SK-N-SH treated with all-trans-retinoic acid at 6 μM for 48 hours (cell line): ENCODE measurements at regions not wholly inside any gene's neighbourhood (a gene's known extent, or its start where the extent isn't known, plus 50 kb on each side); places are given as distances from the start of the nearest gene placed in this dataset.

ENCODE experiments used
- ATAC-seq: fragments of 200-7000 bp; cut with Tn5 transposase; 3 replicates; pipeline ENCODE4 v1.9.1; 2020; ENCODE audit warnings: mild to moderate bottlenecking, moderate library complexity
- BACH2 ChIP-seq: fragments of 250-450 bp; sonication (Bioruptor Pico); IDR thresholded peaks from 2 replicates; pipeline ENCODE4 v1.9.0; 2021; ENCODE audit warnings: mild to moderate bottlenecking, borderline replicate concordance
- CREB5 ChIP-seq: fragments of 250-450 bp; sonication (Bioruptor Pico); IDR thresholded peaks from 2 replicates; pipeline ENCODE4 v1.5.1; 2020; ENCODE audit warnings: low read depth, mild to moderate bottlenecking, moderate library complexity
- CSRNP3 ChIP-seq: fragments of 250-450 bp; sonication (Bioruptor Pico); IDR thresholded peaks from 2 replicates; pipeline ENCODE4 v1.5.1; 2021; ENCODE audit warnings: mild to moderate bottlenecking, moderate library complexity
- ESRRG ChIP-seq: fragments of 250-450 bp; sonication (Bioruptor Pico); IDR thresholded peaks from 2 replicates; pipeline ENCODE4 v1.6.1; 2021; ENCODE audit warnings: mild to moderate bottlenecking
- GLIS3 ChIP-seq: fragments of 250-450 bp; sonication (Bioruptor Pico); IDR thresholded peaks from 2 replicates; pipeline ENCODE4 v1.5.0; 2020; ENCODE audit warnings: mild to moderate bottlenecking, moderate library complexity
- ISL1 ChIP-seq: fragments of 250-450 bp; sonication (Bioruptor Pico); IDR thresholded peaks from 2 replicates; pipeline ENCODE4 v2.1.2; 2022; ENCODE audit warnings: mild to moderate bottlenecking, moderate library complexity
- OSR1 ChIP-seq: fragments of 250-450 bp; sonication (Bioruptor Pico); IDR thresholded peaks from 2 replicates; pipeline ENCODE4 v1.8.0; 2022; ENCODE audit warnings: moderate library complexity, mild to moderate bottlenecking, inconsistent platforms
- PATZ1 ChIP-seq: fragments of 250-450 bp; sonication (Bioruptor Pico); IDR thresholded peaks from 2 replicates; pipeline ENCODE4 v1.8.0; 2020; ENCODE audit warnings: mild to moderate bottlenecking, moderate library complexity, borderline replicate concordance
- POU6F1 ChIP-seq: fragments of 250-450 bp; sonication (Bioruptor Pico); IDR thresholded peaks from 2 replicates; pipeline ENCODE4 v1.8.0; 2021; ENCODE audit warnings: low read depth, mild to moderate bottlenecking, moderate library complexity, borderline replicate concordance
- PPARA ChIP-seq: fragments of 250-450 bp; sonication (Bioruptor Pico); IDR thresholded peaks from 2 replicates; pipeline ENCODE4 v1.5.0; 2020; ENCODE audit warnings: mild to moderate bottlenecking, borderline replicate concordance
- RARB ChIP-seq: fragments of 250-450 bp; sonication (Bioruptor Pico); IDR thresholded peaks from 2 replicates; pipeline ENCODE4 v1.8.0; 2021; ENCODE audit warnings: mild to moderate bottlenecking, moderate library complexity
- TCF4 ChIP-seq: fragments of 250-450 bp; sonication (Bioruptor Pico); IDR thresholded peaks from 2 replicates; pipeline ENCODE4 v1.8.0; 2021; ENCODE audit warnings: mild to moderate bottlenecking, moderate library complexity, borderline replicate concordance
- TOX ChIP-seq: fragments of 250-450 bp; sonication (Bioruptor Pico); IDR thresholded peaks from 2 replicates; pipeline ENCODE4 v1.8.0; 2021; ENCODE audit warnings: mild to moderate bottlenecking, moderate library complexity, borderline replicate concordance
- TSHZ2 ChIP-seq: fragments of 250-450 bp; sonication (Bioruptor Pico); IDR thresholded peaks from 2 replicates; pipeline ENCODE4 v1.5.0; 2020; ENCODE audit warnings: mild to moderate bottlenecking, moderate library complexity
- ZC3H10 ChIP-seq: fragments of 250-450 bp; sonication (Bioruptor Pico); IDR thresholded peaks from 2 replicates; pipeline ENCODE4 v1.5.1; 2021; ENCODE audit warnings: mild to moderate bottlenecking, moderate library complexity
- ZFP3 ChIP-seq: fragments of 250-450 bp; sonication (Bioruptor Pico); IDR thresholded peaks from 2 replicates; pipeline ENCODE4 v1.5.0; 2020; ENCODE audit warnings: mild to moderate bottlenecking, moderate library complexity
- ZFP30 ChIP-seq: fragments of 450-650 bp; formaldehyde crosslinking; IDR thresholded peaks from 2 replicates; pipeline ENCODE4 v1.5.0; 2022; ENCODE audit warnings: mild to moderate bottlenecking, moderate library complexity
- ZNF565 ChIP-seq: fragments of 450-650 bp; formaldehyde crosslinking; conservative IDR thresholded peaks from 2 replicates; pipeline ENCODE4 v1.5.0; 2020; ENCODE audit warnings: low read depth, mild to moderate bottlenecking, moderate library complexity
- ZNF70 ChIP-seq: fragments of 450-650 bp; formaldehyde crosslinking; IDR thresholded peaks from 2 replicates; pipeline ENCODE4 v1.5.0; 2020; ENCODE audit warnings: mild to moderate bottlenecking, moderate library complexity
- ZNF8 ChIP-seq: fragments of 450-650 bp; formaldehyde crosslinking; IDR thresholded peaks from 2 replicates; pipeline ENCODE4 v1.5.0; 2020; ENCODE audit warnings: mild to moderate bottlenecking, moderate library complexity

- no peak for TF ChIP-seq CSRNP3
- TF ChIP-seq ESRRG (CRISPR knock-in tag) = no peak
- no peak for TF ChIP-seq GLIS3 (CRISPR knock-in tag)
Observed at GRCh38 chr10:29223326-29223725, 65.5 kb upstream of the LYZL1 start (continued).

GRCh38 chr10:29224631-29225030 is 64.2 kb upstream of the LYZL1 start:
- ATAC-seq = no peak
- TF ChIP-seq PATZ1 (CRISPR knock-in tag) (no peak), CSRNP3 (no peak), ZNF8 (CRISPR knock-in tag) (no peak), CREB5 (CRISPR knock-in tag) (no peak), ZFP30 (CRISPR knock-in tag) (no peak)

- no peak for ATAC-seq
- TF ChIP-seq BACH2 (CRISPR knock-in tag) (no peak), PPARA (CRISPR knock-in tag) (no peak), TSHZ2 (CRISPR knock-in tag) (no peak), RARB (no peak), ZNF70 (CRISPR knock-in tag) (no peak), ZNF565 (CRISPR knock-in tag) (no peak), ESRRG (CRISPR knock-in tag) (no peak), ZC3H10 (CRISPR knock-in tag) (no peak), ZFP3 (CRISPR knock-in tag) (no peak), GLIS3 (CRISPR knock-in tag) (no peak), ZNF8 (CRISPR knock-in tag) (no peak), ISL1 (no peak), TOX (CRISPR knock-in tag) (no peak), CREB5 (CRISPR knock-in tag) (no peak)
Observed at GRCh38 chr10:29227201-29227600, 61.7 kb upstream of the LYZL1 start.

- ATAC-seq = no peak
- TF ChIP-seq OSR1 (CRISPR knock-in tag) (no peak), POU6F1 (no peak), ZNF70 (CRISPR knock-in tag) (no peak), ZNF8 (CRISPR knock-in tag) (no peak), ZC3H10 (CRISPR knock-in tag) (no peak), ESRRG (CRISPR knock-in tag) (no peak), RARB (no peak), TCF4 (CRISPR knock-in tag) (no peak)
Observed at GRCh38 chr10:29228562-29228961, 60.3 kb upstream of the LYZL1 start.
